ENCODE measurements at regions not wholly inside any gene's neighbourhood (a gene's known extent, or its start where the extent isn't known, plus 50 kb on each side); places are given as distances from the start of the nearest gene placed in this dataset.

DNA sequence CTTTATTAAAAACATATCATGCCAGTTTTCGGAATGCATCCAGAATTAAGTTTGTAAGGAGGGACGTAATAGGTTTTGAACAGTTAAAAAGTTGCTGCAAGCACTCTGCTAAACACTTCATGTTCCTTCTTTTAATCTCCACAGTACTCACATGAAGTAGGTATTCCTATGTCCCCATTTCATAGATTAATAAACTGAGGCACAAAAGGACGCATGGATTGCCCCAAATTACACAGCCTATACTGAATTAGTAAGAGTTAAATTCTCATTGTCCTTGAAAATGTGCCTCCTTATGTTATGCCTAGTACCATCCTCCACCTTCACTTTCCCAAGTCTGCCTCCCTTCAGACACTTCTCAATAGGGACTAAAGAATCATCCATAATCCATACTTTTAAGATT, 358.9 kb upstream of the ATP5MC3 start:
- TF ChIP-seq, protein P1, sequence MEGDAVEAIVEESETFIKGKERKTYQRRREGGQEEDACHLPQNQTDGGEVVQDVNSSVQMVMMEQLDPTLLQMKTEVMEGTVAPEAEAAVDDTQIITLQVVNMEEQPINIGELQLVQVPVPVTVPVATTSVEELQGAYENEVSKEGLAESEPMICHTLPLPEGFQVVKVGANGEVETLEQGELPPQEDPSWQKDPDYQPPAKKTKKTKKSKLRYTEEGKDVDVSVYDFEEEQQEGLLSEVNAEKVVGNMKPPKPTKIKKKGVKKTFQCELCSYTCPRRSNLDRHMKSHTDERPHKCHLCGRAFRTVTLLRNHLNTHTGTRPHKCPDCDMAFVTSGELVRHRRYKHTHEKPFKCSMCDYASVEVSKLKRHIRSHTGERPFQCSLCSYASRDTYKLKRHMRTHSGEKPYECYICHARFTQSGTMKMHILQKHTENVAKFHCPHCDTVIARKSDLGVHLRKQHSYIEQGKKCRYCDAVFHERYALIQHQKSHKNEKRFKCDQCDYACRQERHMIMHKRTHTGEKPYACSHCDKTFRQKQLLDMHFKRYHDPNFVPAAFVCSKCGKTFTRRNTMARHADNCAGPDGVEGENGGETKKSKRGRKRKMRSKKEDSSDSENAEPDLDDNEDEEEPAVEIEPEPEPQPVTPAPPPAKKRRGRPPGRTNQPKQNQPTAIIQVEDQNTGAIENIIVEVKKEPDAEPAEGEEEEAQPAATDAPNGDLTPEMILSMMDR (IDR thresholded peaks at IDR 0.05; ENCODE audit: low read length), result no peak
- no peak for TF ChIP-seq EZH2 (IDR thresholded peaks at IDR 0.05; ENCODE audit: borderline replicate concordance, low read length)
